HepG2 (cell line): ENCODE measurements at regions not wholly inside any gene's neighbourhood (a gene's known extent, or its start where the extent isn't known, plus 50 kb on each side); places are given as distances from the start of the nearest gene placed in this dataset.

Experiments
- CENPX ChIP-seq: sonication (generic); formaldehyde crosslinking; IDR thresholded peaks from 2 replicates; pipeline ENCODE4 v1.9.0; 2021; ENCODE audit warnings: mild to moderate bottlenecking, missing genetic modification reagents, moderate library complexity
- HDAC6 ChIP-seq: fragments of 200-600 bp; sonication (generic); IDR thresholded peaks from 2 replicates; pipeline ENCODE4 v1.7.0; 2017; ENCODE audit warnings: mild to moderate bottlenecking, antibody characterized with exemption, low read length, low read depth
- KDM3A ChIP-seq: IDR thresholded peaks from 2 replicates; pipeline ENCODE4 v1.6.1; 2018; ENCODE audit warnings: low read depth, missing compliant biosample characterization
- MTA1 ChIP-seq: sonication (generic); formaldehyde crosslinking; IDR thresholded peaks from 2 replicates; pipeline ENCODE4 v1.4.0; 2020; ENCODE audit warnings: missing genetic modification reagents, mild to moderate bottlenecking, borderline replicate concordance
- NCOA5 ChIP-seq: sonication (generic); formaldehyde crosslinking; IDR thresholded peaks from 2 replicates; pipeline ENCODE4 v1.4.0; 2020; ENCODE audit warnings: missing genetic modification reagents
- PCBP2 ChIP-seq: fragments of 200-400 bp; formaldehyde crosslinking; optimal IDR thresholded peaks from 2 replicates; pipeline ENCODE3; 2018; ENCODE audit warnings: low read length, low read depth; ENCODE audit not compliant: poor library complexity, severe bottlenecking
- PRMT3 ChIP-seq: sonication (generic); formaldehyde crosslinking; IDR thresholded peaks from 2 replicates; pipeline ENCODE4 v1.8.1; 2022; ENCODE audit warnings: low read depth, mild to moderate bottlenecking, moderate library complexity, missing genetic modification reagents, borderline replicate concordance
- PRPF4 ChIP-seq: fragments of 200-400 bp; formaldehyde crosslinking; IDR thresholded peaks from 2 replicates; pipeline ENCODE4 v1.6.1; 2016; ENCODE audit warnings: low read length, low read depth; ENCODE audit not compliant: poor library complexity, severe bottlenecking
- SAP130 ChIP-seq: IDR thresholded peaks from 2 replicates; pipeline ENCODE4 v1.6.1; 2016; ENCODE audit warnings: low read depth
- SCMH1 ChIP-seq: sonication (generic); formaldehyde crosslinking; IDR thresholded peaks from 2 replicates; pipeline ENCODE4 v1.9.0; 2021; ENCODE audit warnings: missing genetic modification reagents, mild to moderate bottlenecking, borderline replicate concordance
- SNAPC2 ChIP-seq: sonication (generic); formaldehyde crosslinking; IDR thresholded peaks from 2 replicates; pipeline ENCODE4 v1.8.1; 2022; ENCODE audit warnings: mild to moderate bottlenecking, missing genetic modification reagents
- YEATS2 ChIP-seq: sonication (generic); formaldehyde crosslinking; IDR thresholded peaks from 2 replicates; pipeline ENCODE4 v1.4.0; 2020; ENCODE audit warnings: missing genetic modification reagents, borderline replicate concordance
- ZBTB38 ChIP-seq: sonication (generic); formaldehyde crosslinking; IDR thresholded peaks from 2 replicates; pipeline ENCODE4 v1.5.1; 2020; ENCODE audit warnings: mild to moderate bottlenecking, missing genetic modification reagents
- ZKSCAN5 ChIP-seq: sonication (generic); formaldehyde crosslinking; IDR thresholded peaks from 2 replicates; pipeline ENCODE4 v1.5.1; 2020; ENCODE audit warnings: mild to moderate bottlenecking, missing genetic modification reagents
- ZKSCAN8 ChIP-seq: IDR thresholded peaks from 2 replicates; pipeline ENCODE4 v1.6.1; 2016; ENCODE audit warnings: borderline replicate concordance, missing genetic modification reagents, missing compliant biosample characterization
- ZNF44 ChIP-seq: sonication (generic); formaldehyde crosslinking; IDR thresholded peaks from 2 replicates; pipeline ENCODE4 v1.5.1; 2020; ENCODE audit warnings: mild to moderate bottlenecking, missing genetic modification reagents
- ZNF468 ChIP-seq: sonication (generic); formaldehyde crosslinking; IDR thresholded peaks from 2 replicates; pipeline ENCODE4 v1.8.0; 2022; ENCODE audit warnings: mild to moderate bottlenecking, moderate library complexity, missing genetic modification reagents
- ZNF737 ChIP-seq: sonication (generic); formaldehyde crosslinking; IDR thresholded peaks from 2 replicates; pipeline ENCODE4 v1.5.0; 2020; ENCODE audit warnings: missing genetic modification reagents, mild to moderate bottlenecking, borderline replicate concordance
- TF ChIP-seq, protein P1 (sequence below): sonication (generic); formaldehyde crosslinking; IDR thresholded peaks from 2 replicates; pipeline ENCODE4 v1.4.0; 2020; ENCODE audit warnings: missing genetic modification reagents, mild to moderate bottlenecking, borderline replicate concordance
- TF ChIP-seq, protein P2 (sequence below): sonication (generic); formaldehyde crosslinking; IDR thresholded peaks from 2 replicates; pipeline ENCODE4 v1.4.0; 2020; ENCODE audit warnings: low read depth, mild to moderate bottlenecking, missing genetic modification reagents
- TF ChIP-seq, protein P3 (sequence below): sonication (generic); formaldehyde crosslinking; IDR thresholded peaks from 2 replicates; pipeline ENCODE4 v1.4.0; 2020; ENCODE audit warnings: missing genetic modification reagents
- TF ChIP-seq, protein P4 (sequence below): IDR thresholded peaks from 2 replicates; pipeline ENCODE4 v1.6.1; 2016; ENCODE audit warnings: low read depth, control low read depth

DNA sequence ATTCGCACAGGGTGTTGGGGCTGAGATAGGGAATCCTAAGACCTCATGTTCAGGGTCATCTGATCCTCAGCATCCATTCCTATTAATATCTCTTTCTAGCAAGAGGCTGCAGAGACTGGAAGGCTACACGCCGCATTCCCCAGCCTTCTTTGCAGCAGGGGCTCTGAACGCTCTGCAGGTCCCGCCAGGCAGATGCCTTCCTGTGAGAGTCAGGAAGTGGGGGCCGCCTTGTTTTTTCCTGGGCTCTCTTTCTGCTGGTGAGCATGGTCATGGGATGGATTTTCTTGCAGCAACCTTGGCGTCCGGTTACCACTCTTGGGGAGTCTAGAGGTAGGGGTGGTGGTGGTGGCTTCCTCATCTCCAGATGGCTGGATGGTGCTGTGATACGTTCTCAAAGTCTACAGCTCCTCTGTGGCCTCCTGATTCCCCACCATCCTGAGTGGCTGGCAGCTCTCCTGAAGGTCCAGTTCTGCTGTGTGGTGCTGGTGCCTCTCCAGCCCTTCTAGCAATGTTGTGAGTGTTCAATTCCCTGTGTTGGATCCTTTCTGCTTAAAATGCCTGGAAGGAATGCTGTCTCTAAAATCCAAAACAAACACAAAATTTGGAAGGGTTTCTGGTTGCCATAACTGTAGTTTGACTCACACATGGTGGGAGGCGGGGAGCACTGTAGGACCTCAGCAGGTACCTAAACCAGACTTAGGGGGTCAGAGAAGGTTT lies 111.9 kb downstream of the CEBPB start (continued):
- TF ChIP-seq, protein P1, sequence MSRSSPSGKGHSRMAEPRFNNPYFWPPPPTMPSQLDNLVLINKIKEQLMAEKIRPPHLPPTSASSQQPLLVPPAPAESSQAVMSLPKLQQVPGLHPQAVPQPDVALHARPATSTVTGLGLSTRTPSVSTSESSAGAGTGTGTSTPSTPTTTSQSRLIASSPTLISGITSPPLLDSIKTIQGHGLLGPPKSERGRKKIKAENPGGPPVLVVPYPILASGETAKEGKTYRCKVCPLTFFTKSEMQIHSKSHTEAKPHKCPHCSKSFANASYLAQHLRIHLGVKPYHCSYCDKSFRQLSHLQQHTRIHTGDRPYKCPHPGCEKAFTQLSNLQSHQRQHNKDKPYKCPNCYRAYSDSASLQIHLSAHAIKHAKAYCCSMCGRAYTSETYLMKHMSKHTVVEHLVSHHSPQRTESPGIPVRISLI (CRISPR knock-in tag), result no peak
- TF ChIP-seq ZKSCAN5 (CRISPR knock-in tag) (no peak), ZKSCAN8 (CRISPR knock-in tag) (no peak), SCMH1 (CRISPR knock-in tag) (no peak), KDM3A (CRISPR knock-in tag) (no peak), ZNF737 (no peak), ZNF44 (no peak), SNAPC2 (no peak), PCBP2 (no peak), PRPF4 (peak; percentile 32), HDAC6 (no peak), ZBTB38 (CRISPR knock-in tag) (peak; percentile 90), YEATS2 (0 out of 2 replicates have a peak, but pooled peaks have one; percentile 39), SAP130 (CRISPR knock-in tag) (no peak), MTA1 (CRISPR knock-in tag) (no peak), PRMT3 (CRISPR knock-in tag) (no peak), CENPX (CRISPR knock-in tag) (no peak), NCOA5 (CRISPR knock-in tag) (0 out of 2 replicates have a peak, but pooled peaks have one; percentile 39), ZNF468 (CRISPR knock-in tag) (no peak)
- TF ChIP-seq, protein P2, sequence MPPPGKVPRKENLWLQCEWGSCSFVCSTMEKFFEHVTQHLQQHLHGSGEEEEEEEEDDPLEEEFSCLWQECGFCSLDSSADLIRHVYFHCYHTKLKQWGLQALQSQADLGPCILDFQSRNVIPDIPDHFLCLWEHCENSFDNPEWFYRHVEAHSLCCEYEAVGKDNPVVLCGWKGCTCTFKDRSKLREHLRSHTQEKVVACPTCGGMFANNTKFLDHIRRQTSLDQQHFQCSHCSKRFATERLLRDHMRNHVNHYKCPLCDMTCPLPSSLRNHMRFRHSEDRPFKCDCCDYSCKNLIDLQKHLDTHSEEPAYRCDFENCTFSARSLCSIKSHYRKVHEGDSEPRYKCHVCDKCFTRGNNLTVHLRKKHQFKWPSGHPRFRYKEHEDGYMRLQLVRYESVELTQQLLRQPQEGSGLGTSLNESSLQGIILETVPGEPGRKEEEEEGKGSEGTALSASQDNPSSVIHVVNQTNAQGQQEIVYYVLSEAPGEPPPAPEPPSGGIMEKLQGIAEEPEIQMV (CRISPR knock-in tag), result no peak
- TF ChIP-seq, protein P3, sequence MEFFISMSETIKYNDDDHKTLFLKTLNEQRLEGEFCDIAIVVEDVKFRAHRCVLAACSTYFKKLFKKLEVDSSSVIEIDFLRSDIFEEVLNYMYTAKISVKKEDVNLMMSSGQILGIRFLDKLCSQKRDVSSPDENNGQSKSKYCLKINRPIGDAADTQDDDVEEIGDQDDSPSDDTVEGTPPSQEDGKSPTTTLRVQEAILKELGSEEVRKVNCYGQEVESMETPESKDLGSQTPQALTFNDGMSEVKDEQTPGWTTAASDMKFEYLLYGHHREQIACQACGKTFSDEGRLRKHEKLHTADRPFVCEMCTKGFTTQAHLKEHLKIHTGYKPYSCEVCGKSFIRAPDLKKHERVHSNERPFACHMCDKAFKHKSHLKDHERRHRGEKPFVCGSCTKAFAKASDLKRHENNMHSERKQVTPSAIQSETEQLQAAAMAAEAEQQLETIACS, result no peak
- TF ChIP-seq, protein P4, sequence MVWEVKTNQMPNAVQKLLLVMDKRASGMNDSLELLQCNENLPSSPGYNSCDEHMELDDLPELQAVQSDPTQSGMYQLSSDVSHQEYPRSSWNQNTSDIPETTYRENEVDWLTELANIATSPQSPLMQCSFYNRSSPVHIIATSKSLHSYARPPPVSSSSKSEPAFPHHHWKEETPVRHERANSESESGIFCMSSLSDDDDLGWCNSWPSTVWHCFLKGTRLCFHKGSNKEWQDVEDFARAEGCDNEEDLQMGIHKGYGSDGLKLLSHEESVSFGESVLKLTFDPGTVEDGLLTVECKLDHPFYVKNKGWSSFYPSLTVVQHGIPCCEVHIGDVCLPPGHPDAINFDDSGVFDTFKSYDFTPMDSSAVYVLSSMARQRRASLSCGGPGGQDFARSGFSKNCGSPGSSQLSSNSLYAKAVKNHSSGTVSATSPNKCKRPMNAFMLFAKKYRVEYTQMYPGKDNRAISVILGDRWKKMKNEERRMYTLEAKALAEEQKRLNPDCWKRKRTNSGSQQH (CRISPR knock-in tag), result no peak
